ENCODE measurements at regions not wholly inside any gene's neighbourhood (a gene's known extent, or its start where the extent isn't known, plus 50 kb on each side); places are given as distances from the start of the nearest gene placed in this dataset.
"Not testable (repeated sequence)": the region's sequence is repeated elsewhere in the genome, so short reads cannot be mapped to it uniquely, and the experiment has no call there.

GRCh38 chr16:27641260-27641659 lies 91.3 kb downstream of the KATNIP start:
- no peaks in the 10 kb centered on the region for H3K4me1 ChIP-seq (ENCODE audit: insufficient read depth, low read length)
- Mint-ChIP-seq H3K9me3 (no peaks in the 10 kb centered on the region), H3K36me3 (ENCODE audit: low read depth) (peaks cover 26% of the 10 kb centered on the region), H3K27me3 (no peaks in the 10 kb centered on the region), H3K4me1 (ENCODE audit: low read depth) (no peaks in the 10 kb centered on the region), H3K4me3 (no peak overlapping the region), H3K27ac (no peak overlapping the region)
- intact Hi-C loops (cut with DNase I, micrococcal nuclease) = no loop called here
- DNase-seq = no peak
- H3K9me3 ChIP-seq (ENCODE audit: control insufficient read depth in 1 of 2, insufficient read depth in 1 of 2, low read length in 2 of 2) = peaks cover 0 to 12% of the 10 kb centered on the region in 2 experiments
- no peak overlapping the region for H3K27ac ChIP-seq (ENCODE audit: low read depth in 1 of 2, low read length in 2 of 2)
- H3K27me3 ChIP-seq (ENCODE audit: control insufficient read depth in 1 of 2, insufficient read depth in 2 of 2, low read length in 2 of 2) = no peaks in the 10 kb centered on the region
- H3K4me3 ChIP-seq (ENCODE audit: low read length) = no peak overlapping the region
- ChIA-PET CTCF (no interaction called here), POLR2A (no interaction called here)
- no peak for TF ChIP-seq CTCF (IDR thresholded peaks at IDR 0.05)
- ATAC-seq (ENCODE audit: poor library complexity) = no peak
- no peaks in the 10 kb centered on the region for H3K36me3 ChIP-seq (ENCODE audit: insufficient read depth, low read length)

GRCh38 chr16:27641734-27642415 lies 91.9 kb downstream of the KATNIP start:
- intact Hi-C loops (cut with DNase I, micrococcal nuclease); POLR2A ChIA-PET: not testable (repeated sequence)

GRCh38 chr16:27642756-27643155 lies 92.8 kb downstream of the KATNIP start:
- H3K36me3 Mint-ChIP-seq (ENCODE audit: low read depth) = peaks cover 20% of the 10 kb centered on the region
- peak in 3 of 14 experiments; percentile 5 for DNase-seq
- TF ChIP-seq CTCF (IDR thresholded peaks at IDR 0.05) = no peak
- H3K27me3 Mint-ChIP-seq = no peaks in the 10 kb centered on the region
- no peak overlapping the region for H3K4me3 ChIP-seq (ENCODE audit: low read length)
- no peaks in the 10 kb centered on the region for H3K4me1 Mint-ChIP-seq (ENCODE audit: low read depth)
- H3K36me3 ChIP-seq (ENCODE audit: insufficient read depth, low read length) = no peaks in the 10 kb centered on the region
- no peak overlapping the region for H3K27ac Mint-ChIP-seq
- no peak overlapping the region for H3K4me3 Mint-ChIP-seq
- ChIA-PET POLR2A (no interaction called here), CTCF (no interaction called here)
- no peaks in the 10 kb centered on the region for H3K4me1 ChIP-seq (ENCODE audit: insufficient read depth, low read length)
- peaks cover 0 to 12% of the 10 kb centered on the region in 2 experiments for H3K9me3 ChIP-seq (ENCODE audit: control insufficient read depth in 1 of 2, insufficient read depth in 1 of 2, low read length in 2 of 2)
- H3K9me3 Mint-ChIP-seq = no peaks in the 10 kb centered on the region
- no peak for ATAC-seq (ENCODE audit: poor library complexity)
- H3K27me3 ChIP-seq (ENCODE audit: control insufficient read depth in 1 of 2, insufficient read depth in 2 of 2, low read length in 2 of 2) = no peaks in the 10 kb centered on the region
- intact Hi-C loops (cut with DNase I, micrococcal nuclease) = no loop called here
- H3K27ac ChIP-seq (ENCODE audit: low read depth in 1 of 2, low read length in 2 of 2) = no peak overlapping the region

More at GRCh38 chr16:27641734-27642415, 91.9 kb downstream of the KATNIP start:
- H3K9me3 Mint-ChIP-seq; H3K36me3 ChIP-seq (ENCODE audit: insufficient read depth, low read length); H3K4me3 ChIP-seq (ENCODE audit: low read length); ATAC-seq (ENCODE audit: poor library complexity); CTCF ChIA-PET; H3K27me3 Mint-ChIP-seq; H3K4me3 Mint-ChIP-seq; H3K27ac Mint-ChIP-seq; H3K4me1 ChIP-seq (ENCODE audit: insufficient read depth, low read length); H3K27me3 ChIP-seq (ENCODE audit: control insufficient read depth in 1 of 2, insufficient read depth in 2 of 2, low read length in 2 of 2); H3K27ac ChIP-seq (ENCODE audit: low read depth in 1 of 2, low read length in 2 of 2); DNase-seq; H3K4me1 Mint-ChIP-seq (ENCODE audit: low read depth): not testable (repeated sequence)
- H3K9me3 ChIP-seq (ENCODE audit: control insufficient read depth in 1 of 2, insufficient read depth in 1 of 2, low read length in 2 of 2) = peaks cover 0 to 12% of the 10 kb centered on the region in 2 experiments
- peaks cover 24% of the 10 kb centered on the region for H3K36me3 Mint-ChIP-seq (ENCODE audit: low read depth)

GRCh38 chr16:27644165-27644564 lies 94.2 kb downstream of the KATNIP start:
- intact Hi-C loops (cut with DNase I, micrococcal nuclease) = no loop called here
- Mint-ChIP-seq H3K27ac (no peak overlapping the region), H3K4me3 (no peak overlapping the region), H3K9me3 (no peaks in the 10 kb centered on the region), H3K27me3 (no peaks in the 10 kb centered on the region), H3K4me1 (ENCODE audit: low read depth) (no peaks in the 10 kb centered on the region), H3K36me3 (ENCODE audit: low read depth) (peaks cover 16% of the 10 kb centered on the region)
- ATAC-seq (ENCODE audit: poor library complexity) (no peak), DNase-seq (no peak)
- TF ChIP-seq CTCF (IDR thresholded peaks at IDR 0.05) = no peak
- CTCF ChIA-PET = interaction anchor here (1.0 kb wide), 1 partner anchor 9 kb away, joined by 3 read pairs; no protein-coding TSS in a partner anchor
- Histone ChIP-seq H3K9me3 (ENCODE audit: control insufficient read depth in 1 of 2, insufficient read depth in 1 of 2, low read length in 2 of 2) (peaks cover 0 to 12% of the 10 kb centered on the region in 2 experiments), H3K4me3 (ENCODE audit: low read length) (no peak overlapping the region), H3K36me3 (ENCODE audit: insufficient read depth, low read length) (peaks cover 3% of the 10 kb centered on the region), H3K27me3 (ENCODE audit: control insufficient read depth in 1 of 2, insufficient read depth in 2 of 2, low read length in 2 of 2) (no peaks in the 10 kb centered on the region), H3K27ac (ENCODE audit: low read depth in 1 of 2, low read length in 2 of 2) (no peak overlapping the region), H3K4me1 (ENCODE audit: insufficient read depth, low read length) (no peaks in the 10 kb centered on the region)
- POLR2A ChIA-PET = no interaction called here

Measured in CD4-positive, alpha-beta T cell (primary cell).